Stomach (tissue), 4 donors: ENCODE measurements at regions not wholly inside any gene's neighbourhood (a gene's known extent, or its start where the extent isn't known, plus 50 kb on each side); places are given as distances from the start of the nearest gene placed in this dataset.

Experiments
- EP300 ChIP-seq: sonication (generic); formaldehyde crosslinking; IDR thresholded peaks from one replicate; pipeline ENCODE4 v1.6.1; 2017; ENCODE audit warnings: antibody characterized with exemption
- POLR2A ChIP-seq, 4 donors: fragments of 450-650 bp; IDR thresholded peaks; one replicate each; pipeline ENCODE4 v1.6.1; 2016; ENCODE audit warnings: antibody characterized with exemption in 4 of 4, control low read depth in 2 of 4, mild to moderate bottlenecking in 1 of 4, moderate library complexity in 1 of 4
- POLR2AphosphoS5 ChIP-seq, 3 donors: sonication (generic); formaldehyde crosslinking; IDR thresholded peaks; one replicate each; pipeline ENCODE4 v1.6.1; 2016; ENCODE audit warnings: antibody characterized with exemption in 3 of 3
- TF ChIP-seq, protein P1 (sequence below), 7 experiments: fragments of 450-650 bp in 4 of 7; fragments of 200-600 bp in 3 of 7; sonication (generic) in 3 of 7; IDR thresholded peaks; one replicate each; pipeline ENCODE4 v1.5.1; 2016 to 2019; ENCODE audit warnings: antibody characterized with exemption in 7 of 7, control low read depth in 2 of 7, mild to moderate bottlenecking in 1 of 7

- TF ChIP-seq POLR2A (IDR thresholded peaks at IDR 0.05) (no peak), POLR2AphosphoS5 (IDR thresholded peaks at IDR 0.05) (no peak), EP300 (no peak)
- TF ChIP-seq, protein P1, sequence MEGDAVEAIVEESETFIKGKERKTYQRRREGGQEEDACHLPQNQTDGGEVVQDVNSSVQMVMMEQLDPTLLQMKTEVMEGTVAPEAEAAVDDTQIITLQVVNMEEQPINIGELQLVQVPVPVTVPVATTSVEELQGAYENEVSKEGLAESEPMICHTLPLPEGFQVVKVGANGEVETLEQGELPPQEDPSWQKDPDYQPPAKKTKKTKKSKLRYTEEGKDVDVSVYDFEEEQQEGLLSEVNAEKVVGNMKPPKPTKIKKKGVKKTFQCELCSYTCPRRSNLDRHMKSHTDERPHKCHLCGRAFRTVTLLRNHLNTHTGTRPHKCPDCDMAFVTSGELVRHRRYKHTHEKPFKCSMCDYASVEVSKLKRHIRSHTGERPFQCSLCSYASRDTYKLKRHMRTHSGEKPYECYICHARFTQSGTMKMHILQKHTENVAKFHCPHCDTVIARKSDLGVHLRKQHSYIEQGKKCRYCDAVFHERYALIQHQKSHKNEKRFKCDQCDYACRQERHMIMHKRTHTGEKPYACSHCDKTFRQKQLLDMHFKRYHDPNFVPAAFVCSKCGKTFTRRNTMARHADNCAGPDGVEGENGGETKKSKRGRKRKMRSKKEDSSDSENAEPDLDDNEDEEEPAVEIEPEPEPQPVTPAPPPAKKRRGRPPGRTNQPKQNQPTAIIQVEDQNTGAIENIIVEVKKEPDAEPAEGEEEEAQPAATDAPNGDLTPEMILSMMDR (IDR thresholded peaks at IDR 0.05): no peak
Observed at GRCh38 chr16:5854027-5854426, 756.4 kb upstream of the EEF2KMT start.
